ENCODE measurements at regions not wholly inside any gene's neighbourhood (a gene's known extent, or its start where the extent isn't known, plus 50 kb on each side); places are given as distances from the start of the nearest gene placed in this dataset.
"Not testable (repeated sequence)": the region's sequence is repeated elsewhere in the genome, so short reads cannot be mapped to it uniquely, and the experiment has no call there.

- no peak for DNase-seq
Observed at GRCh38 chr11:10998674-10999073, 140.8 kb upstream of the ZBED5 start.

GRCh38 chr11:10996678-10997077 lies 138.8 kb upstream of the ZBED5 start:
- no peak for DNase-seq

- no peak for DNase-seq
Observed at GRCh38 chr11:10993640-10994039, 135.8 kb upstream of the ZBED5 start.

GRCh38 chr11:10993186-10993585 lies 135.3 kb upstream of the ZBED5 start:
- no peak for DNase-seq

- DNase-seq, result no peak
Observed at GRCh38 chr11:10991393-10991792, 133.5 kb upstream of the ZBED5 start.

GRCh38 chr11:10990637-10991193 lies 132.9 kb upstream of the ZBED5 start:
- no peak for DNase-seq

GRCh38 chr11:10990160-10990559 lies 132.3 kb upstream of the ZBED5 start:
- no peak for DNase-seq

GRCh38 chr11:10986006-10986405 lies 128.2 kb upstream of the ZBED5 start:
- DNase-seq, result no peak

- no peak for DNase-seq
Observed at GRCh38 chr11:10984742-10985141, 126.9 kb upstream of the ZBED5 start.

- DNase-seq, result no peak
Observed at GRCh38 chr11:10984250-10984649, 126.4 kb upstream of the ZBED5 start.

- DNase-seq, result no peak
Observed at GRCh38 chr11:10982704-10983510, 125.1 kb upstream of the ZBED5 start.

- DNase-seq, result no peak
Observed at GRCh38 chr11:10979529-10979928, 121.7 kb upstream of the ZBED5 start.

GRCh38 chr11:10978198-10978597 lies 120.3 kb upstream of the ZBED5 start:
- no peak for DNase-seq

- no peak for DNase-seq
Observed at GRCh38 chr11:10975287-10975721, 117.5 kb upstream of the ZBED5 start.

- no peak for DNase-seq
Observed at GRCh38 chr11:10973416-10973815, 115.6 kb upstream of the ZBED5 start.

GRCh38 chr11:10970926-10971325 lies 113.1 kb upstream of the ZBED5 start:
- no peak for DNase-seq

GRCh38 chr11:10969387-10969786 lies 111.5 kb upstream of the ZBED5 start:
- DNase-seq, result no peak

GRCh38 chr11:10956884-10957283 lies 99.0 kb upstream of the ZBED5 start:
- not testable (repeated sequence) for DNase-seq

- DNase-seq, result no peak
Observed at GRCh38 chr11:10955616-10956015, 97.8 kb upstream of the ZBED5 start.

- no peak for DNase-seq
Observed at GRCh38 chr11:10954184-10954583, 96.3 kb upstream of the ZBED5 start.

GRCh38 chr11:10952872-10953271 lies 95.0 kb upstream of the ZBED5 start:
- DNase-seq, result no peak

- not testable (repeated sequence) for DNase-seq
Observed at GRCh38 chr11:10947935-10948334, 90.1 kb upstream of the ZBED5 start.

GRCh38 chr11:10946072-10946471 lies 88.2 kb upstream of the ZBED5 start:
- DNase-seq, result no peak

GRCh38 chr11:10945196-10945595 lies 87.3 kb upstream of the ZBED5 start:
- DNase-seq, result no peak

GRCh38 chr11:10943968-10944367 lies 86.1 kb upstream of the ZBED5 start:
- DNase-seq, result no peak
